NCI-H2107 treated with DMSO at 0.1 percent for 48 hours (cell line): ENCODE measurements at regions not wholly inside any gene's neighbourhood (a gene's known extent, or its start where the extent isn't known, plus 50 kb on each side); places are given as distances from the start of the nearest gene placed in this dataset.
A peak's percentile ranks its signal among the peaks of the same experiment; 100 is the strongest.

Experiments
- DNase-seq: peaks from one replicate; lab custom pipeline; 2025; ENCODE audit not compliant: unreplicated experiment; lab: John Stamatoyannopoulos, UW

GRCh38 chr1:223486932-223487886, 94.0 kb downstream of the CCDC185 start:
- DNase-seq = no peak

GRCh38 chr1:223487887-223488259, 94.7 kb downstream of the CCDC185 start:
- peak; percentile 49 for DNase-seq

- DNase-seq = no peak
Measured at GRCh38 chr1:223489439-223489838, 96.2 kb downstream of the CCDC185 start.

- no peak for DNase-seq
Measured at GRCh38 chr1:223490256-223490655, 97.0 kb downstream of the CCDC185 start.
